HepG2 (cell line): ENCODE measurements at regions not wholly inside any gene's neighbourhood (a gene's known extent, or its start where the extent isn't known, plus 50 kb on each side); places are given as distances from the start of the nearest gene placed in this dataset.
A peak's percentile ranks its signal among the peaks of the same experiment; 100 is the strongest.

Experiments
- FOXJ3 ChIP-seq: sonication (generic); formaldehyde crosslinking; IDR thresholded peaks from 2 replicates; pipeline ENCODE4 v1.4.0; 2020; ENCODE audit warnings: missing genetic modification reagents, mild to moderate bottlenecking, borderline replicate concordance
- KLF12 ChIP-seq: sonication (generic); formaldehyde crosslinking; IDR thresholded peaks from 2 replicates; pipeline ENCODE4 v1.4.0; 2020; ENCODE audit warnings: missing genetic modification reagents, borderline replicate concordance
- RERE ChIP-seq: IDR thresholded peaks from 2 replicates; pipeline ENCODE4 v1.6.1; 2016; ENCODE audit warnings: low read depth, missing genetic modification reagents, missing compliant biosample characterization
- SMAD3 ChIP-seq: sonication (generic); formaldehyde crosslinking; IDR thresholded peaks from 2 replicates; pipeline ENCODE4 v1.4.0; 2020; ENCODE audit warnings: missing genetic modification reagents
- SMC3 ChIP-seq: IDR thresholded peaks from 2 replicates; pipeline ENCODE4 v1.6.1; 2011; ENCODE audit warnings: low read length, improper control_type of control experiment
- XBP1 ChIP-seq: sonication (generic); formaldehyde crosslinking; IDR thresholded peaks from 2 replicates; pipeline ENCODE4 v1.5.0; 2020; ENCODE audit warnings: missing genetic modification reagents
- ZBTB14 ChIP-seq: sonication (generic); formaldehyde crosslinking; IDR thresholded peaks from 2 replicates; pipeline ENCODE4 v1.4.0; 2020; ENCODE audit warnings: missing genetic modification reagents
- ZFP1 ChIP-seq: IDR thresholded peaks from 2 replicates; pipeline ENCODE4 v1.6.1; 2016
- ZGPAT ChIP-seq: IDR thresholded peaks from 2 replicates; pipeline ENCODE4 v1.6.1; 2016; ENCODE audit warnings: mild to moderate bottlenecking
- ZHX1 ChIP-seq: sonication (generic); formaldehyde crosslinking; IDR thresholded peaks from 2 replicates; pipeline ENCODE4 v1.8.1; 2022; ENCODE audit warnings: low read depth, mild to moderate bottlenecking, missing genetic modification reagents
- ZNF281 ChIP-seq: sonication (generic); formaldehyde crosslinking; IDR thresholded peaks from 2 replicates; pipeline ENCODE4 v1.4.0; 2020; ENCODE audit warnings: missing genetic modification reagents, borderline replicate concordance
- ZNF460 ChIP-seq: sonication (generic); formaldehyde crosslinking; IDR thresholded peaks from 2 replicates; pipeline ENCODE4 v1.5.1; 2020; ENCODE audit warnings: missing genetic modification reagents, mild to moderate bottlenecking, borderline replicate concordance
- ZNF556 ChIP-seq: sonication (generic); formaldehyde crosslinking; IDR thresholded peaks from 2 replicates; pipeline ENCODE4 v1.4.0; 2020; ENCODE audit warnings: mild to moderate bottlenecking, missing genetic modification reagents, borderline replicate concordance
- ZNF564 ChIP-seq: sonication (generic); formaldehyde crosslinking; IDR thresholded peaks from 2 replicates; pipeline ENCODE4 v1.8.1; 2023; ENCODE audit warnings: mild to moderate bottlenecking, missing genetic modification reagents
- ZNF83 ChIP-seq: sonication (generic); formaldehyde crosslinking; IDR thresholded peaks from 2 replicates; pipeline ENCODE4 v1.4.0; 2020; ENCODE audit warnings: missing genetic modification reagents, mild to moderate bottlenecking, borderline replicate concordance

- TF ChIP-seq ZHX1 (CRISPR knock-in tag) (no peak), ZNF83 (no peak), XBP1 (CRISPR knock-in tag) (no peak), SMC3 (peak; percentile 36; the same call in 1 of the 2 replicates), RERE (CRISPR knock-in tag) (peak; percentile 85), SMAD3 (CRISPR knock-in tag) (peak; percentile 79), KLF12 (CRISPR knock-in tag) (no peak; the same call in 1 of the 2 replicates), ZNF564 (CRISPR knock-in tag) (peak; percentile 59; the same call in 1 of the 2 replicates), ZNF281 (CRISPR knock-in tag) (peak; percentile 90; the same call in 1 of the 2 replicates), ZBTB14 (CRISPR knock-in tag) (no peak), ZFP1 (CRISPR knock-in tag) (peak; percentile 84; the same call in 1 of the 2 replicates), ZGPAT (CRISPR knock-in tag) (peak; percentile 91), ZNF460 (CRISPR knock-in tag) (peak; percentile 73; the same call in 1 of the 2 replicates), ZNF556 (CRISPR knock-in tag) (peak; percentile 41; the same call in 1 of the 2 replicates), FOXJ3 (CRISPR knock-in tag) (peak; percentile 85; the same call in 1 of the 2 replicates)
These were observed 212.1 kb upstream of the SOX4 start (continued) for GRCh38 chr6:21381331-21381963.
